NB4 (cell line): ENCODE measurements at regions not wholly inside any gene's neighbourhood (a gene's known extent, or its start where the extent isn't known, plus 50 kb on each side); places are given as distances from the start of the nearest gene placed in this dataset.

Experiments
- MYC ChIP-seq: IDR thresholded peaks from 2 replicates; pipeline ENCODE4 v1.6.1; 2011; ENCODE audit warnings: low read depth, low read length
- TF ChIP-seq, protein P1 (sequence below): IDR thresholded peaks from one replicate; pipeline ENCODE4 v1.5.1; 2012; ENCODE audit warnings: low read depth, low read length
- TF ChIP-seq, protein P2 (sequence below): IDR thresholded peaks from 2 replicates; pipeline ENCODE4 v1.6.1; 2011; ENCODE audit warnings: low read depth, low read length

DNA sequence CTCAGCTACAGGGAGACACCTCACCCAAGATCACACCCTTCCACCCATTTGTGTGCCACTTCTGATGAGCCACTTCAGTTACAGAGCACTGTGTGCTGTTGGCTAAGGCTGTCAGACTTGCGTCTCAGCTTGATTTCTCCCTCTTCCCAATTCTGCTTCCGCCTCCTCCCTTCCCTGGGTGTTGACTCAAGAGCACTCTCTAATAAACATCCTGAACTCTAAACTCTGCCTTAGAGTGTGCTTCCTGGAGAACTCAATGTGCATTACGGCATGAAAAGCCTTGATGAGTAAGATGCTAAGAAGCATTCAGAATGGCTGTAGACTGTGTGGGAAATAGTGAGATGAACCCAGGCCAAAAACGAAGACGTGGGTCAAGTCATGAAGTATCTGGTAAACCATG lies 54.9 kb upstream of the S1PR1 start:
- no peak for TF ChIP-seq MYC
- TF ChIP-seq, protein P1, sequence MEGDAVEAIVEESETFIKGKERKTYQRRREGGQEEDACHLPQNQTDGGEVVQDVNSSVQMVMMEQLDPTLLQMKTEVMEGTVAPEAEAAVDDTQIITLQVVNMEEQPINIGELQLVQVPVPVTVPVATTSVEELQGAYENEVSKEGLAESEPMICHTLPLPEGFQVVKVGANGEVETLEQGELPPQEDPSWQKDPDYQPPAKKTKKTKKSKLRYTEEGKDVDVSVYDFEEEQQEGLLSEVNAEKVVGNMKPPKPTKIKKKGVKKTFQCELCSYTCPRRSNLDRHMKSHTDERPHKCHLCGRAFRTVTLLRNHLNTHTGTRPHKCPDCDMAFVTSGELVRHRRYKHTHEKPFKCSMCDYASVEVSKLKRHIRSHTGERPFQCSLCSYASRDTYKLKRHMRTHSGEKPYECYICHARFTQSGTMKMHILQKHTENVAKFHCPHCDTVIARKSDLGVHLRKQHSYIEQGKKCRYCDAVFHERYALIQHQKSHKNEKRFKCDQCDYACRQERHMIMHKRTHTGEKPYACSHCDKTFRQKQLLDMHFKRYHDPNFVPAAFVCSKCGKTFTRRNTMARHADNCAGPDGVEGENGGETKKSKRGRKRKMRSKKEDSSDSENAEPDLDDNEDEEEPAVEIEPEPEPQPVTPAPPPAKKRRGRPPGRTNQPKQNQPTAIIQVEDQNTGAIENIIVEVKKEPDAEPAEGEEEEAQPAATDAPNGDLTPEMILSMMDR, result no peak
- TF ChIP-seq, protein P2, sequence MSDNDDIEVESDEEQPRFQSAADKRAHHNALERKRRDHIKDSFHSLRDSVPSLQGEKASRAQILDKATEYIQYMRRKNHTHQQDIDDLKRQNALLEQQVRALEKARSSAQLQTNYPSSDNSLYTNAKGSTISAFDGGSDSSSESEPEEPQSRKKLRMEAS, result no peak
